Hematopoietic multipotent progenitor cell treated with erythropoietin and hydrocortisone succinate and interleukin-3 and kit ligand, for 4 days (in vitro differentiated cells): ENCODE measurements at regions not wholly inside any gene's neighbourhood (a gene's known extent, or its start where the extent isn't known, plus 50 kb on each side); places are given as distances from the start of the nearest gene placed in this dataset.

Source experiments
- DNase-seq: peaks from one replicate; pipeline ENCODE4 v3.0.0-alpha.2; 2015

- DNase-seq: peak; percentile 8
Measured at GRCh38 chr4:52234561-52235440, 183.7 kb downstream of the SPATA18 start.

DNA sequence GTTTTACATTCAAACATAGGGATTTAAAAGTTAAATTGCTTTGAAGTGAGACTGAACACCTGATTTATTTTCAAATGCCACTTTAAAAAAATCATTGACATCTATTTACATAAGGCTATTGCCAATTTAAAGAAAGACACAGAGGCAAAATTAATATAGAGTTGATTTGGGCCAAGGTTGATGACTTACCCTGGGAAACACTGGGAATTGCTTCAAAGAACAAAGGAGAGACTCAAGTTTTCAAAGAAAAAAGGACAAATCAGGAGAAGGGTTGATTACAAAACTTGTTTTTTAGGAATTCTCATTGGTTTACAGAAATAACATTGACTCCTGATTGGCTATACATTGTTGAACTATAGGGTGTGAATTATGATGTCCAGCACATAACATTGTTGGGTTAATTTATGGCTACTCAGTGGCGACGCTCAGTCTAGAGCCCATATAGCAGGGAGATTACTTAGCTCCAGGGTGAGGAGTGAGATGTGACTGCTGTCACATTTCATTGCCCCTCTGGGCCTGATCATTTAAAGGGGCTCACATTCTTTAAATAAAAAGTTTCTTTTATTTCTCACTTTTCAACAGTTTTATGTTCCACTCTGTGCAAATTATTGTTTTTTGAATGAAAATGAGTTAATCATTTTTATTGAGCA, 184.6 kb downstream of the SPATA18 start:
- DNase-seq: no peak

- DNase-seq: no peak
Measured at GRCh38 chr4:52241916-52242315, 190.8 kb downstream of the SPATA18 start.

DNA sequence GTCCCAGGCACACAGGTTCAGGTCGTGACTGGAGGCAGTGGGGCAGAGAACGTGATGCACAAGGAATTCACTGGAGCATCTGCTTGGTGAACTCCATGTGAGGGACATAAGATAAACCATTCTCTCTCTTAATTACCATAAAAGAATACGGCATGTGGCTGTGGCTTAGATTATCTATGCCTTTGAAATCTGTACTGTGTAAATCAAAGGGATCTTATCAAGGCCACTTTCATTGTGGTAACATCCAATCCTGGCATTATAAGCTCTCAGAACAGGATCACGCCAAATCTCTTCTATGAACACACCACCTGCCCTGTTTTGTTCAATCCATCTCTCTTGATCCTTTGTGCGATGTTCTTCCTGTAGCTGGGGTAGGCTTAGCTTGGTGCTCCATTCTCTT, 192.3 kb downstream of the SPATA18 start:
- no peak for DNase-seq

DNA sequence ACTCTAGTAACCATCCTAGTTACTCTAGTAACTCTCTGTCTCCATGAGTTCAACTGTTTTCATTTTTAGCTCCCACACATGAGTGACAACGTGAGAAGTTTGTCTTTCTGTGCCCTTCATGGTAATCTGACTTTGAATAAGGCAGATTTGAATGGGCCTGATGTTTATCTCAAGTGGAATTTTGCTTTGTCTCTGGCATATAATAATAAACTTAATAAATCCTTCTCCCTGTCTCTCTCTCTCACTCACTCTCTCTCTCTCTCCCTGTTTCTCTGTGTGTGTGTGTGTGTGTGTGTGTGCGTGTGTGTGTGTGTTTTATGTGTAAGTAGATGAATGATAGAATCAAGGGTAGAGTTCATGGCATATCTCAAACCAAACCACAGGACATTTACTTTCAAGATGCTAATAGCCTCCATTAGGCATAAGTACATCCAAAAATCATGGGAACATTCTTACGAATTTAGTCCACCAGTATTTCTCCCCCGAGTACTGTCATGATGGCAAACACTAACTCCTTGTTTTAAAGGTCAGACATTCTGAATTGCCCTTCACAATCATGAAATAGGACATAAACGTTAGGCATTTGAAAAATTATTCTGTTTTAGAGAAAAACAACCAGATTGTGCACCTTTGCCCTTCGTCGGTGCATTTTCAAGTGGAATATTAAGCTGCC, 193.1 kb downstream of the SPATA18 start:
- no peak for DNase-seq

DNA sequence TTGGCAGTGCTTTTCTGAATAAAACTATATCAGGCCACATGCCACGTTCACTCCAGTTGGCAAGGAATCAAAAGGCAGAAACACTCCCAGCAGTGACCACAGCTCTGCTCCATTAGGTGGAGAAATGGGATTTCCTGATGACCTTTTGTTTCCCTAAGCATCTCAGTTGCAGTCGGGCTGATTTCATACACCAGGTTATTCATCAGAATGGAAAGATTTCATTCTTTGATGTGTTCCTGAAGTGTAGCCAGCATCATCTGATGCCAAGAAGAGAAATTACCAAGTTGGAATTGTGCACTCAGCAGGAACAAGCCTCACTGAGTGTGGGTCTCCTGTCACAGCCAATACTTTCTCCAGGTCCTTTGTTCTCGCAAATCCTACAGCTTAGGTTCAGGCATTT, 193.7 kb downstream of the SPATA18 start:
- DNase-seq: no peak

GRCh38 chr4:52246827-52247226, 195.7 kb downstream of the SPATA18 start:
- no peak for DNase-seq

DNA sequence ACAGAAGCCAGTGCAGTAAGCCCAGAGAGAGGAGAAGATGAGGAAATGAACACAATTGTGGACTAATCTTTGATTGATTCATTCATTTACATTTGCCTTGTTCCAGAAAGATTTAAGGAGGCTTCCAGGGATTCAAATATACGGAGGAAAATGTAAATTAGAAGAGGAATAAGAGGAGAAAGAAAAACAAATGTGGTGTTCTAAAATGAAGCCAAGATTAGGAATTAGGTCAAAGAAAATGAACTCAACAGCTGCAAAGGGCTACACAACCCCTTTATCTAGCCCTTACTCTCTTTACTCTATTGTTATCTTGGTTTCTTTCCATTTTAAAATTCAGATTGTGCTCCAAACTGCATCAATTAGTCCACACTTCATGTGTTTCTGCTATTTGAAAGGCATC, 196.8 kb downstream of the SPATA18 start:
- DNase-seq: no peak

- no peak for DNase-seq
Measured at GRCh38 chr4:52248820-52249219, 197.7 kb downstream of the SPATA18 start.

DNA sequence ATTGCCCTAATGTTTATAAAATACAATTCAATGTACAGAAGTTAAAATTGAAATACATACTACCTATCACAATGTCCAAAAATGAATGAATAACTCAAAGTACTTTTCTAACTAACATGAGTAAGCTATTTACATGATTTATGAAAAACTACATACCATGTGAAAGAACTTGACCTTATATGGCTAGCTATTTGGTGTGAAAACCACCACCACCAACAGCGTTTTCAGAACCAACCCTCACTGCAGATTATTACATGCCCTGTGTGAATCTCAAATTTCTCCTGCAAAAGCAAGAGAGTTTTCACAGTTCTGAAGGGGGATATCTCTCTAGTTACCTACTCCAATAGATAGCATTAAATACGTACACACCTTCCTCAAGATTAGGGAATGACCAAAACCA, 198.5 kb downstream of the SPATA18 start:
- DNase-seq: no peak

GRCh38 chr4:52250154-52250553, 199.1 kb downstream of the SPATA18 start:
- DNase-seq: no peak

DNA sequence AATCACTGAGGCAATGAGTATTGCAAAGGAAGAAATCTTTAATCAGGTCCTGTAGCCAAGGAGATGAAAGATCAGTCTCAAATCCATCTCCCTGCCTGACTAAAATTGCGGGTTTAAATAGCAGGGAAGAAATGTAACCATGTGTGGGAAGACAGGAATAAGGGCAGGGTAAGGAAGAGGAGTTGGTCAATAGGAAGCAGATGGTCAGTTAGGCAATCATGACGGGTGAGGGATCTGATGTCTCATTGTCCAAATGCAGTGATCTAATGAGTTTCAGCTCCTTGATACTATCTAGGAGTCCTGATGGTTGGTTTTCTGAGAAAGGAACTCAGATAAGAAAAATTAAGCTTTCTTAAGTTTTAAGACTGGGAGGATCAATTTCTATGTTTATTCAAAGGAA, 200.8 kb downstream of the SPATA18 start:
- no peak for DNase-seq

DNA sequence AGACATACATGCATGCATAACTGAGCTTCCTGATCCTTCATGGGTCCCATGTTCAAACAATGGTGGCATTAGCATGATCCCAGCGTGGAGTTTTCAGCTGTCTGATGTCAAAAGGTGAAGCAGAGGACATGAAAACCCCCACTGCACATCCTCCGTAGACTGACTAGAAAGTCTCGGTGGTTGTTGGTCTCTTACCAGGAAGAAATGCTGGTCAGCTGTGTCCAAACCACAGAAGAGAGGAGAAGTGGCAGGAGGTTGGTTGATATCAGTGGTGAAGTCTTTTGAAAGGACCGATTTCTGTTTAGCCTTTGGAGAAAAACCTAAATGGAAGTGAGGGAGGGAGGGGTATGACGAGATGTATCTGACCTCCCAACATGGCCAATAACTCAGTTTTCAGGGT, 201.9 kb downstream of the SPATA18 start:
- no peak for DNase-seq

DNA sequence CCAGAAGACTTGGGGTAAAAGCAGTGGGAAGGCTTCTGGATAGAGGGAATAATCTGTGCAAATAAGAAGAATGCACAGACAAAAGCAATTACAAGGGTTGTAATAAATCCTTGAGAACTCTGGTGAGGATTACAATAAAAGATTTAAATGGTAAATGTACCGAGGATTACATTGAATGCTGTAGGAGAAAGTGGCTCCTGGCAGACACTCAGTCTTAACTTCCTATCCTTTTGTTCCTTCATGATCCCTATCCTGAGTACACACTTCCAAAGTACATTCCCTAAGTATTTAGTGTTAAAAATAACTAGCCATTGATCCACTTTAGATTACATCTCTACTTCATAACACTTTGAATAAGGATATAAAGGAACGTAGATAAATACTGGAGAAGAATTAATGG, 205.4 kb downstream of the SPATA18 start:
- DNase-seq: no peak

GRCh38 chr4:52259978-52260377, 208.9 kb downstream of the SPATA18 start:
- DNase-seq: no peak

DNA sequence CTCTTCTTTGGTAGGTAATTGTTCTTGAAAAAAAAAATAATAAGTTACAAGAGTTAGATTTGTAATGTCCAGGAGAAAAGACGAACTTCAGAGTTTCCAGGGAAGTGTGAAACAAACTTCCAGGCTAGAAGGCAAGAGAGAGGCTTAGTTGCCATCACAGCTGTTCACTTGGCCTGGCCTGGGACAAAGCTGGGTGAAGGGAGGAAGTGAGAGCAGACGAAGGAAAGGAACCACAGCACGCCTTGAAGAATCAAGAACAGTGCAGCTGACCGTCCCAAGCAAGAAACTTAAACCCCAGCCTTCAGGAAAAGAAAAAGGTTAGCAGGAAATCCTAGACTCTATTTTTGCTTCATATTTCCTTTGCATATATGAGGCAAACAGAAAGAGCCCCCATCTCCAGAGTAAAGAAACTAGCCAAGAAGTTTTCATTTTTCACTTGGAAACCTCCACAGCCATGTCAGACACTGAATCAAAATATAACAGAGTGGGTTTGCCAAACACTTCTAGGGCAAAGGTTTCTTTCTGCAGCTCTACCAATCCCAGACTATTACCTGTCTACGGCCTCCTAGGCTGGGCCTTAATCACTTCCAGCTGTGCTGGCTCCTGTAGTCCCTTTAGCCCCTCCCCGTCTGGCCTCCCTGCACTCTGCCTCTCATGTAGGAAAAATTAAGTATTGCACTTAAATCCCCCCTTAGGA, 209.6 kb downstream of the SPATA18 start:
- DNase-seq: no peak

DNA sequence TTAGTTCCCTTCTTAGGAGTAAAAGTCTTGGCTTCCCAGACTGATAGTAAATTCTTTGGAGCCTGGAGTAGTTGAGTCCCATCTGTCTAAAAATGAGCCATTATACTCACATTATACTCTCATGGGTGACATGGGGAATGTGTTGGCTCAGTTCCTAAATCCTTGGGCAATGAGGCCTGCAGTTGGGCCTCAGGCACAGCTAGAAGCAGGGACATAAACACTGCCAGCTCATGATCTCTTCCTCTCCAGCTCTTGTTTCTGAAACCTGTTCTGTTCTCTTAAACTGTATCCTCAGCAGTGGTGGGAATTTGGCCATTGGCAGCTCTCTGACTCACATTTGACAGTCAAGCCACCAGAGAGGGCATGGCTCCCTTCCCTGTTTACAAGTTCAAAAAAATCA, 212.5 kb downstream of the SPATA18 start:
- no peak for DNase-seq

DNA sequence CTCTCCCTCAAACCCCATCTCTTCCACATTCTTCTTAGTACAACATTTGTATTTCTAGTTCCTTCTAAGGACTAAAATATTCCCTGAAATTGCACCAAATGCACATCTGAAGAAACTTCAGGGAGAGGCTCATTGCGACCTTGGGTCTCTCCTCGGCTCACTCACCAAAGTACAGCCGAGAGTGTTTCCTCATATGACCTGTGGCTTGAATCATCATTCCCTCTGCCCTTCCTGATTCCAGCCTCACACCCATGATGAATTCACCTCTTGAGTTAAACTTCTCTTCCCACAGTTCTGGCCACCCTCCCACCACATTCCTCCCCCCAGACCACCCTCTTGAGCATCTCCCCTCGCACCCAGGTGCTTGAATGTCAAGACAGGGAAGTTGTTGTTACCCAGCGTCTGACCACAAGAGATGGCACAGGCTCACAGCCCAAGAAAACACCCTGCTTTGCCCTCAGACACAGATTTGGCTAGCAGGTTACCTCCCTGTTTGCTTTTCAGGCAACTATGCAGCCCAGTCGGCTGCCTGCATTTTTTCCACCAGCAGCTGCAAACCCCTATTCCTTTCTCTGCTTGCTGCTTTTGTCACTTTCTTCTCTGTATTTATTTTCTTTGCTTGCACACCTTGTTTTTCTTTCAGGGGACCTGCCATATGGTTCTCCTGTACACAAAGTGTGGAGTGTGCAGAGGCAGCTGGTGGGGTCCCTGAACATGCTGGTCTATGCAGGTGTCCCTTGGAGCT, 214.8 kb downstream of the SPATA18 start:
- DNase-seq: no peak

DNA sequence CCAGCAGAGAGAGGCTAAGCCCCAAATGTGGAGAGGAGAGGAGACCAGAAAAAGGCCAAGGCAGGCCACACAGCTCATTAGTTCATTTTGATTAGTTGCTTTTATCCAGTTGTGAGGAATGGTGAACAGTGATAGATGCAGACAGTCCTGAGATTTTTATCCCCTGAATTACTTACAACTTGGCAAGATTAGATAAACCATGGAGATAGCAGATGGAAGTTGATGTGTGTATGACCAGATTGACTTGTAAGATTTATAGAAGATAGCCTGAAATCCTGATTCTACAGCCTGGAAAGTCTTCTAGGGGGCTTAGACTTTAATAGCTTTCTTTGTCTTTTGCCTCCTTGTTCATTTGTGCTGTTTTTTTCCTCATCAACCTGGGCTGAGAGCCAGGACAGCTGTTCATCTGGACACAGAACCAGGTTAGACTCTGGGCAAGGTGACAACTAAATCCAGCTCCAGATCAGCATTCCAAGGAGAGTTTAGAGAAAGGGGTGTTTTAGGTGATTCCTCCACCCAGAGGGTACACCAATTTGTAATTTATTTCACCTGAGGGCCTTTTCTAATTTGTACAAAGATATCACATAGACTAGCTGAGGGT, 215.5 kb downstream of the SPATA18 start:
- DNase-seq: no peak

- no peak for DNase-seq
Measured at GRCh38 chr4:52269761-52270160, 218.7 kb downstream of the SPATA18 start.

DNA sequence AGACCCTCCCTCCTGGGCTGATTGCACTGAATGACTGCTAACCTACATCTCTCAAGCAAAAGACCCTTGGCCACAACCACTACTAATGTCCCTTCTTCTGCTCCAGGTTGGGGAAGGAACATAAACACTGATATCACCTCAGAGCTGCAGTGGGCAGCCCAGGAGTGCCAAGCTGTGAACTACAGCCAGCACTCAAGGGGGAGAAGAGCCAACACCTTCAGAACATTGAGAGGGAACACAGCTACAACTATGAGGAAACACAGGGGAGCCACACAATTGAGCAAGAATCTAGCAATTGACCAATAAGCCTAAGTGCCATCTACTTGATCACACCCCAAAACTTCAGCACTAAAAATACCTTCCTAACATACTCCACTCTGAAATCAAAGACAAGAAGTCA, 222.8 kb downstream of the SPATA18 start:
- no peak for DNase-seq

GRCh38 chr4:52288212-52288855, 237.2 kb downstream of the SPATA18 start:
- DNase-seq: no peak
